Muscle layer of duodenum (tissue), 2 donors: ENCODE measurements at regions not wholly inside any gene's neighbourhood (a gene's known extent, or its start where the extent isn't known, plus 50 kb on each side); places are given as distances from the start of the nearest gene placed in this dataset.
A peak's percentile ranks its signal among the peaks of the same experiment; 100 is the strongest.

Experiments
- H3K27ac ChIP-seq: one replicate; pipeline ENCODE4 v1.7.0; 2013; ENCODE audit warnings: mild to moderate bottlenecking, low read length
- H3K27me3 ChIP-seq: one replicate; pipeline ENCODE4 v1.7.0; 2013; ENCODE audit warnings: low read depth, mild to moderate bottlenecking, control low read depth, low read length
- H3K36me3 ChIP-seq, 2 donors: one replicate each; pipeline ENCODE4 v1.7.0; 2013; ENCODE audit warnings: low read length in 2 of 2, control low read depth in 1 of 2, mild to moderate bottlenecking in 1 of 2; ENCODE audit not compliant: insufficient read depth in 2 of 2, control insufficient read depth in 1 of 2
- H3K4me1 ChIP-seq, 2 donors: one replicate each; pipeline ENCODE4 v1.7.0; 2013; ENCODE audit warnings: low read length in 2 of 2, mild to moderate bottlenecking in 2 of 2, control low read depth in 1 of 2, moderate library complexity in 1 of 2; ENCODE audit not compliant: insufficient read depth in 2 of 2, control insufficient read depth in 1 of 2
- H3K4me3 ChIP-seq, 2 donors: one replicate each; pipeline ENCODE4 v1.7.0; 2013; ENCODE audit warnings: low read length in 2 of 2, low read depth in 1 of 2, mild to moderate bottlenecking in 1 of 2
- H3K9me3 ChIP-seq, 2 donors: one replicate each; pipeline ENCODE4 v1.7.0; 2013; ENCODE audit warnings: low read length in 2 of 2, control low read depth in 1 of 2, mild to moderate bottlenecking in 1 of 2; ENCODE audit not compliant: control insufficient read depth in 1 of 2
- donor health status: healthy.

DNA sequence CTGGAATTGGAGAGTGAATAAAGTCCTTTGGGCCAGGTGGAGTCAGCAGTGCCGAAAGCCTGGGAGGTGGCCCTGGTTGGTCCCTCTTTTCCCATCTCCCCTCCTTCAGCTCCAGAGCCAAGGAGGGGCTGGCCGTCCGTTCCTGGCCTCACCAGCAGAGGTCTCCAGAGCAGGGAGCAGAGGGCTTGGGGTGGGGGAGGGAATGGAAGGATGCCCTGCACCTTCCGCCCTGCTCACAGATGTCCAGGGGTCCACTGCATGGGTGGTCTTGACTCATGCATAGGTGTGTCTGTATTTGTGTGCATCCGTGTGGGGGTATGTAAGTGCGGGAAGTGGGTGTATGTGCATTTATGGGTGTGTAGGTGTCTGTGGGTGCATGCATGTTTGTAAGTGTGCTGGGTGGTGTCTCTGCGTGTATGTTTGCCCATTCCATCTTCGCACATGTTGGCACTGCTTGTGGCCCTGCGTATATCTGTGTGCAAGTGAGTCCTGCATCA lies 201.8 kb downstream of the ZFP36L2 start:
- Histone ChIP-seq H3K4me1 (peaks cover 0 to 22% of the 10 kb centered on the region in 2 donors), H3K27me3 (no peaks in the 10 kb centered on the region), H3K36me3 (no peaks in the 10 kb centered on the region), H3K4me3 (no peak overlapping the region), H3K27ac (peak overlapping the region; percentile 36), H3K9me3 (peaks cover 0 to 13% of the 10 kb centered on the region in 2 donors)

DNA sequence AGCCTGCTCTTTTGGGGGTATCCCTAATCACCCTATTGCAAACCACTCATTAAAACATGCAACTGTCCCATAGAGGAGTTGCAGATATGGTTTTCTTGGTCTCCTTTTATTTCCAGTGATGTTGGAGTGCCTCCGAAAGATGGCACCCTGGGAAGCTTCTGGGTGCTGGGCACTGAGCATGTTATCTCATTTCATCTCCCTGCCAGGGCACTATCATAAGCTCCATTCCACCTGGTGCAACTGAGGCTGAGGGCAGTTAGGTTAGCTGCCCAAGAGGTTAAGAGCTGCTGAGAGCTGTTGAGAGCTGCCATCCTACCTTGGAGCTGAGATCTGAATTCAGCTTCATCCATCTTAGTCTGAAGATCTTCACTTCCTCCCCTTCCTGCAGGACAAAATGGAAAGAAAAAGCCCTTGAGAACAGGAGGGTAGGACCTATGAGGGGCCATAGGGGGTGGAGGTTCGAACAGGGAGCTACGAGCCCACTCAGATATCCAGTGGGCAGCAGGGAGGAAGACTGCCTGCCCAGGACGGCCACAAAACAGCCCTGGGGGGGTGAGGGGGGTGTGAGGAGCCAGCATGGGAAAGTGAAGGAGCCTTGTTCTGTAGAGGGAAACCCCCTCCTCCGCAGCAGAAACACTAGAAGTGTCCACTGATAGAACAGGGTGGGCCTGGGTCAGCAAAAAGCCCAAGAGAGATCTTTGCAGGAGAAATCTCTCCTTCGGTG lies 202.5 kb downstream of the ZFP36L2 start:
- Histone ChIP-seq H3K36me3 (no peaks in the 10 kb centered on the region), H3K4me3 (no peak overlapping the region), H3K9me3 (peaks cover 0 to 13% of the 10 kb centered on the region in 2 donors), H3K4me1 (peaks cover 0 to 22% of the 10 kb centered on the region in 2 donors), H3K27ac (no peak overlapping the region), H3K27me3 (no peaks in the 10 kb centered on the region)

DNA sequence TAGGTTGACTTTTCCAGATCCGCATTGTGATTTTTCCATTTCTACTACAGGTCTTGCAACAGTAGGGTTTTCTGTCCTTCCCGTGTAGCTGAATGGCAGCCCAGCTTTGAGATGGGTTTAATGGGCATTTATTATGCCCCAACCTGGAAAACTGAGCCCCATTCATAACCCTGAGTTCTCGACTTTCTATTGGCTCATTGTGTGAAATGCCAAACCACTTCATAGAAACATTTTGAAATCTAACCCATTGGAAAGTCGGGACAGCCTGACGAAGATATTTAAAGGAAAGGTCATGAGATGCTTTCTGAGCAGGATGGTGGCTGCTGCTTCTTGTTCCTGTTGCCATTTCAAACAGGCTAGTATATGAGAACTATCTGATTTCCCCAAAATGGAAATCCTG lies 203.5 kb downstream of the ZFP36L2 start:
- H3K4me1 ChIP-seq: peaks cover 0 to 29% of the 10 kb centered on the region in 2 donors

DNA sequence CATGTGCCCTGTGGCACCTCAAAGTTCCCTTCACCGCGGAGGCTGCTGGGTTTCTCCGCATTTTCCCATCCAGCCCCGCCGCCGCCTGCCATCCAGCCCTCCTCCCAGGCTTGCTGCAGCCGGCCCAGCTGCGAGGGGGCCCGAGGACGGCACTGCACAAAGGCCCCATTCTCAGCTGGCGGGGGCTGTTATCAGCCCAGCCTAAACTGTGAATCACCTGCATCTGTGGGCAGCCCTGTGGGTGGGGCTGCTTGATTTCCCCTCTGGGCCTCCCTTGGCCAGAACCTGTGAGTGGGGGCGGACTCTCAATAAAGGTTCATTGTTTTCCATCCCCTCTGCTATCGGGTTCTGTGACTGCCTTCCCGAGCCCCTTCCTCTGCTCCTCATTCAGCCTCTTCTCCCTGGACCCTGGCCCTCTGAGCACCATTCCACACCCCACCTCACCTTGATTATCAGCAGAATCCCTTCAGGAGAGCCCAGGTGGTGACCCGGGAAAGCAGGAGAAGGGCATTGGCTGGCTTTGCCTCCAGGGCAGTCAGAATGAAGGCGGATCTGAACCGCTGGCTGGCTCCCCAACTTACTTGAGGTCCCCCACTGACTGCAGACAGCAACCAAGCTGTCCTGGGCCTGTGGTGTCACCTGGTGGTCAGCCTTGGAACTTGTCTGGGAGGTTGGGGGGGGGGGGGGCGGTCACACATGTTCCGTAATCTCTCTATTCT lies 204.5 kb downstream of the ZFP36L2 start:
- H3K4me1 ChIP-seq: peaks cover 0 to 25% of the 10 kb centered on the region in 2 donors
- no peaks in the 10 kb centered on the region for H3K36me3 ChIP-seq
- H3K27ac ChIP-seq: no peak overlapping the region
- H3K9me3 ChIP-seq: peaks cover 0 to 13% of the 10 kb centered on the region in 2 donors
- H3K27me3 ChIP-seq: no peaks in the 10 kb centered on the region
- H3K4me3 ChIP-seq: no peak overlapping the region

More for the DNA sequence above, 203.5 kb downstream of the ZFP36L2 start:
- H3K27me3 ChIP-seq: no peaks in the 10 kb centered on the region
- peaks cover 0 to 13% of the 10 kb centered on the region in 2 donors for H3K9me3 ChIP-seq
- H3K27ac ChIP-seq: no peak overlapping the region
- H3K36me3 ChIP-seq: no peaks in the 10 kb centered on the region
- H3K4me3 ChIP-seq: no peak overlapping the region

DNA sequence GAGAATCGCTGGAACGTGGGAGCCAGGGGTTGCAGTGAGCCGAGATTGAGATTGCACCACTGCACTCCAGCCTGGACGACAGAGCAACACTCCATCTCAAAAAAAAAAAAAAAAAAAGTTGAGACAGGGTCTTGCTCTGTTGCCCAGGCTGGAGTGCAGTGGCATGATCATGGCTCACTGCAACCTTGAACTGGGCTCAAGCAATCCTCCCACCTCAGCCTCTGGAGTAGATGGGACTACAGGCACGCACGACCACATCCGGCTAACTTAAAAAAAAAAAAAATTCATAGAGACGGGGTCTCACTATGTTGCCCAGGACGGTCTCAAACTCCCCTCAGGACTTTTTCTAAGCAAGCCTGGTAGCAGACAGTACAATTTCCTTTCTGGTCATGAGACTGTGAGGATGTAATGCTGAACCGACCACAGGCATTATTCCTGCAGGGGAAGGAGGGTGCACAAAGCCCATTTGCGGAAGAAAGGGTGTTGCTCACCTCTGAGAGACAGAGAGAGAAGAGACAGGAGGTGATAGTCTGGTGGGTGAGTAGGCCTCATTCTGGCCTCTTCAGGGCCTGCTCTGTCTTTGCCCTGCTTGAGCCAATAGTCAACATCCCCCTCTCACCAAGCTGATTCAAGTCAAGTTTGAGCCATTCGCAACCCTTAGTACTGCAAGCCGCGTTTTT lies 205.3 kb downstream of the ZFP36L2 start:
- no peak overlapping the region for H3K4me3 ChIP-seq
- H3K36me3 ChIP-seq: no peaks in the 10 kb centered on the region
- peaks cover 0 to 23% of the 10 kb centered on the region in 2 donors for H3K4me1 ChIP-seq
- H3K9me3 ChIP-seq: peaks cover 0 to 13% of the 10 kb centered on the region in 2 donors
- no peak overlapping the region for H3K27ac ChIP-seq
- H3K27me3 ChIP-seq: no peaks in the 10 kb centered on the region

DNA sequence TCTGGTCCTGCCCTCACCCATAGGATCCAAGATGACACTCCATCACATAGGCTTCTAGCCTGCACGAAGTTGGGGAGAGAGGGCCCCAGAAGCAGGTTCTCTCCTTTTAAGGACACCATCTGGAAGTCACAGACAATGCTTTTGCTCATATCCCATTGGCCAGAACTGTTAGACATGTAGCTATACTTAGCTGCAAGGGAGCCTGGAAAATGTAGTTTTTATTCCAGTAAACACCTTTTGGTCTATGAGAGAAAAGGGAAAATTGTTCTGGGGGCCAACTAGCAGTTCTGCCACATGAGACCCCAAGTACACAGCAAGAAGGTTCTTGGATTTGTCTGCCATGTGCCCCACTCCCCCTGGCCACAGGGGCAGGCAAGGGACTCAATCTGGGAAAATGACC lies 206.1 kb downstream of the ZFP36L2 start:
- Histone ChIP-seq H3K4me1 (peaks cover 0 to 22% of the 10 kb centered on the region in 2 donors), H3K27ac (peak overlapping the region; percentile 23), H3K36me3 (no peaks in the 10 kb centered on the region), H3K27me3 (no peaks in the 10 kb centered on the region), H3K4me3 (no peak overlapping the region), H3K9me3 (peaks cover 0 to 13% of the 10 kb centered on the region in 2 donors)

DNA sequence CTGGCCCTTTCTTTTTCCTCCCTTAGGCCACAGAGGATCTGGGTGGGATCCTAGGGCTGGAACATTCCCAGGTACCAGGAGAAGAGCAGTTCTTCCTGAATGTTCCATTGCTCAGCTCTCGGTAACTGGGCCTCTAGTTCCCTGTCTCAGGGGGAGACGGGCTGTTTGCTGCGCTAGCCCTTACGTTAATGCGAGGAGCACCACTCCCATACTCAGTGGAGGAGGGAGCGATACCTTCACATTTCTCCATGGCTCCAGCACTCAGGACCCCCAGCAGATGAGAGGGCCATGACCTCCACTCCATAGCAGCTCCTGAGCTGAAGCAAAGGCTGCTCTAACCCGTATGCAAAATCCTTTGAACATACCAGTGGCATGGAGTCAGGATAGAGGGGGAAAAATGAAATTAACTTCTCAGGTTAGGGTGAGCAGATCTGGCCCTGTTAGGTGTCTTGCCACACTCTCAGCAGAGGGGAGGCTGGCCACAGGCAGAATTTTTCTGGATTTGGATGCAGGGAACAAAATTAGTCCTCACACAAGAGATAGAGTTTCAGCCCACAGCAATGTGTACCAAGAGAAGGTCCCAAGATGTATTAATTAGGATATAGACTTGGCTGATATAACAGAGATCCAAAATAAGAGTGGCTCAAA lies 206.7 kb downstream of the ZFP36L2 start:
- no peaks in the 10 kb centered on the region for H3K27me3 ChIP-seq
- no peaks in the 10 kb centered on the region for H3K36me3 ChIP-seq
- H3K9me3 ChIP-seq: peaks cover 0 to 13% of the 10 kb centered on the region in 2 donors
- H3K4me1 ChIP-seq: peaks cover 0 to 15% of the 10 kb centered on the region in 2 donors
- peak overlapping the region; percentile 23 for H3K27ac ChIP-seq
- H3K4me3 ChIP-seq: no peak overlapping the region

DNA sequence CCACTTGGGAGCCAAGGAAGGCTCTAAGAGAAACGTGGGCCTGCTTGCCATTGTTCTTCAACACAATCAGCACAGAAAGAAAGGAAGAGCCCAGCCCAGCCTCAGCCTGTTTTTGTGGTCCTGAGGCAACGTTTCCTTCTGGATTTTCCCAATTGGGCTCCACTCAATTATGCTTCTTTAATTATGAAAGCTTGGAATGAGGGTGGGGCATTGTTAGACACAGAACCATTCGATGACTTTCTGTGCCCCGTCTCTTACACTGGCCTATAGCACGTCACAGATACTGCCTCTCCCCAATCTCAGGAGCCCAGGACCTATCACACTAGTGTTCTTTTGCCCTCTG lies 207.4 kb downstream of the ZFP36L2 start:
- H3K27me3 ChIP-seq: no peaks in the 10 kb centered on the region

DNA sequence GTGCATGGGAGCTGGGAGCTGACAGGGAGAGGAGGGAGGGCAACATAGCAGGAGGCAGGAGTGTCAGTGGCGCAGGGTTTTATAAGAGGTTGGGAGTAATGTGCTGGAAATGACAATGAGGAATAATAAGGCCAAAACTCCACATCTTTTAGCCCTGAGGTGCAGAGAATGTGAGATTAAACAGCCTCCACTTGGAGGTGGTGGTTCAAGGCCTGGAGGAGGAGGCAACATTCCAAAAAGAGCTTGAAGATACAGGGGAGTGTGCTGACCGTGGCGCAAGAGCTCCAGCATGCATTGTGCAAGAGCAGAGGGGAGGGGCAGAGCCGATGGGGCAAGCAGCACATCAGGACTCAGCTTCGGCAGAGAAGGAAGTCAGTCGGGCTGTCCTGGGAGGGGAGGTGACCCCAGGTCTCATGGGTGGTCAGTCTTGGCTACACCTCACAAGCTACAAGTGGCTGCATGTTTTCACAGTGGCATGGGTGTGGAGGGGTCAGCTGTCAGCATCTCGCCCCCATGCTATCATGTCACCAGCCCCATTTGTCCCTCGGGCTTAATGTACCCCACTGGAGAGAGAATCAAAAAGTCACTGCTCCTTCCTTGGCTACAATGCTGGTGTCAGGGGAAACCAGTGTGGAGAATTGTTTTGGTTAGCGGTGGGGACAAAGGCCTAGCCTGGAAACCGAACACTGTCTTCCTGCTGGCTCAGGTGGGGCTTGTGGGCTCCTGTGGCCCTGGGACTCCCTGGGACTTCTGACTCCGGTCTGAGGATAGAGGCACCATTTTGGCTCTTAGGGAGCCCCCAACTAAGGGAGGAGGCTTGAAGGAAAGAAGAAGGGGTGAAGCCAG lies 208.0 kb downstream of the ZFP36L2 start:
- Histone ChIP-seq H3K4me1 (peaks cover 0 to 9% of the 10 kb centered on the region in 2 donors), H3K9me3 (peaks cover 0 to 13% of the 10 kb centered on the region in 2 donors), H3K36me3 (no peaks in the 10 kb centered on the region), H3K27me3 (no peaks in the 10 kb centered on the region), H3K27ac (peak overlapping the region; percentile 10), H3K4me3 (no peak overlapping the region)

More for the DNA sequence above, 207.4 kb downstream of the ZFP36L2 start:
- Histone ChIP-seq H3K36me3 (no peaks in the 10 kb centered on the region), H3K9me3 (peaks cover 0 to 13% of the 10 kb centered on the region in 2 donors), H3K4me3 (no peak overlapping the region), H3K4me1 (peaks cover 0 to 9% of the 10 kb centered on the region in 2 donors), H3K27ac (no peak overlapping the region)

DNA sequence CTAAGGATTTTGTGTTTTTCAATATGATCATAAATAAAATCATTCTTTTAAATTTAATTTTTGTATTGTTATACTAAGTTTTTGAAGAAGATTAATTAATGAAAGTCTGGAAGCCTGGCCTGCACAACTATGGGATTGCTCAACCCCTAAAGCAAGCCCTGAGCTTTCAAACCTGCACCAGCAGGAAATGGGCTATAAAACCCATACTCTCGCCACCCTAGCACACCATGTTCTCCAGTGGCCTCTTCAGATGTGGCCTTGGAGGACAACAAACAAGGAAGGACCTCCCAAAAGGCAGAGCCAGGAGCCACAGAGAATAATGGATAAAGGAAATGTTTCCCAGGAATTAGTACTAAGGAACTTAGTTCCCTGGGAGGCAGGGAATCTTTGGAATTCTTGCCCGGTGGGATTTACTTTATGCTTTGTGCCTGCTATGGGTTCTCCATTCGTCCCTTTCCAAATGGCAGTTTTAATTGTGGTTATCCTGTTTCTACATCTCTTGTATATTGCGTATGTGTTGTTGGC lies 212.5 kb downstream of the ZFP36L2 start:
- H3K27me3 ChIP-seq: no peaks in the 10 kb centered on the region
- no peaks in the 10 kb centered on the region for H3K36me3 ChIP-seq
- peaks cover 0 to 9% of the 10 kb centered on the region in 2 donors for H3K4me1 ChIP-seq
- no peak overlapping the region for H3K27ac ChIP-seq
- H3K4me3 ChIP-seq: no peak overlapping the region
- no peaks in the 10 kb centered on the region for H3K9me3 ChIP-seq
